OCI-LY3 (cell line): ENCODE measurements at regions not wholly inside any gene's neighbourhood (a gene's known extent, or its start where the extent isn't known, plus 50 kb on each side); places are given as distances from the start of the nearest gene placed in this dataset.

Source experiments
- H2AFZ ChIP-seq: fragments of 200-600, 300-600 bp; shearing (Covaris generic); 2 replicates; pipeline ENCODE4 v1.6.0; 2014; ENCODE audit warnings: antibody characterized with exemption, low read depth, low read length
- H3K27ac ChIP-seq: fragments of 200-600, 300-600 bp; sonication (generic); 2 replicates; pipeline ENCODE4 v1.5.1; 2014; ENCODE audit warnings: mild to moderate bottlenecking, low read length, moderate library complexity, mixed read lengths
- H3K27me3 ChIP-seq: fragments of 200-600, 300-600 bp; sonication (generic); 2 replicates; pipeline ENCODE4 v1.6.1; 2014; ENCODE audit warnings: low read depth, low read length, mixed read lengths
- H3K36me3 ChIP-seq: fragments of 200-600, 300-600 bp; sonication (generic); replicated peaks from 2 replicates; pipeline ENCODE3; 2014; ENCODE audit warnings: low read depth, low read length, mixed read lengths
- H3K4me1 ChIP-seq: fragments of 300-600, 200-600 bp; sonication (generic); 2 replicates; pipeline ENCODE4 v1.6.1; 2014; ENCODE audit warnings: low read length, mixed read lengths
- H3K4me2 ChIP-seq: fragments of 200-600, 300-600 bp; sonication (generic); 2 replicates; pipeline ENCODE4 v1.6.1; 2014; ENCODE audit warnings: low read length, mixed read lengths
- H3K4me3 ChIP-seq: fragments of 300-600, 200-600 bp; sonication (generic); 2 replicates; pipeline ENCODE4 v1.5.1; 2014; ENCODE audit warnings: antibody characterized with exemption, mild to moderate bottlenecking, low read length, moderate library complexity
- H3K79me2 ChIP-seq: fragments of 300-600, 200-600 bp; shearing (Covaris generic); 2 replicates; pipeline ENCODE4 v1.6.1; 2014; ENCODE audit warnings: mild to moderate bottlenecking, low read length, mixed read lengths
- H3K9ac ChIP-seq: fragments of 300-600, 200-600 bp; shearing (Covaris generic); 2 replicates; pipeline ENCODE4 v1.6.0; 2014; ENCODE audit warnings: mild to moderate bottlenecking, low read length, moderate library complexity
- H3K9me3 ChIP-seq: fragments of 200-600, 300-600 bp; shearing (Covaris generic); 2 replicates; pipeline ENCODE4 v1.6.1; 2014; ENCODE audit warnings: low read length, mixed read lengths; ENCODE audit not compliant: insufficient read depth
- H4K20me1 ChIP-seq: fragments of 200-600, 300-600 bp; sonication (generic); 2 replicates; pipeline ENCODE4 v1.6.1; 2016; ENCODE audit warnings: low read length, mixed read lengths; ENCODE audit not compliant: insufficient read depth
- CTCF ChIP-seq: fragments of 200-600, 300-600 bp; sonication (generic); IDR thresholded peaks from 2 replicates; pipeline ENCODE4 v1.5.1; 2014; ENCODE audit warnings: antibody characterized with exemption, low read length, low read depth
- EZH2phosphoT487 ChIP-seq: fragments of 200-600 bp; shearing (Covaris generic); IDR thresholded peaks from 2 replicates; pipeline ENCODE4 v1.6.1; 2018; ENCODE audit warnings: antibody characterized with exemption, mixed run types, low read depth

- H3K4me1 ChIP-seq: peaks cover 42% of the 10 kb centered on the region
- peak overlapping the region; percentile 48 for H3K27ac ChIP-seq
- H3K9ac ChIP-seq: peak overlapping the region; percentile 34; the same call in 1 of the 2 replicates
- no peaks in the 10 kb centered on the region for H3K9me3 ChIP-seq
- no peaks in the 10 kb centered on the region for H3K27me3 ChIP-seq
- peak overlapping the region; percentile 23; the same call in 1 of the 2 replicates for H3K4me3 ChIP-seq
- H2AFZ ChIP-seq: no peak overlapping the region
- H3K79me2 ChIP-seq: no peaks in the 10 kb centered on the region
- TF ChIP-seq EZH2phosphoT487: no peak
- no peak for TF ChIP-seq CTCF
- no peaks in the 10 kb centered on the region for H4K20me1 ChIP-seq
- H3K4me2 ChIP-seq: peak overlapping the region; percentile 67
- peaks cover 3% of the 10 kb centered on the region for H3K36me3 ChIP-seq
Measured at GRCh38 chr12:115008929-115009328, 325.0 kb upstream of the TBX3 start.

GRCh38 chr12:115004470-115005146 lies 320.6 kb upstream of the TBX3 start:
- Histone ChIP-seq H3K36me3 (no peaks in the 10 kb centered on the region), H3K9ac (no peak overlapping the region), H3K9me3 (no peaks in the 10 kb centered on the region), H4K20me1 (no peaks in the 10 kb centered on the region), H3K4me2 (0 out of 2 replicates have a peak overlapping the region, but pooled peaks have one; percentile 10), H3K4me3 (no peak overlapping the region), H3K27ac (no peak overlapping the region), H3K4me1 (peaks cover 56% of the 10 kb centered on the region), H2AFZ (no peak overlapping the region), H3K27me3 (0 out of 2 replicates have a peak, but pooled peaks cover 3% of the 10 kb centered on the region), H3K79me2 (no peaks in the 10 kb centered on the region)
- TF ChIP-seq EZH2phosphoT487: no peak
- TF ChIP-seq CTCF: no peak

GRCh38 chr12:115002434-115002833 lies 318.5 kb upstream of the TBX3 start:
- Histone ChIP-seq H3K27me3 (0 out of 2 replicates have a peak, but pooled peaks cover 3% of the 10 kb centered on the region), H4K20me1 (no peaks in the 10 kb centered on the region), H3K9ac (no peak overlapping the region), H3K9me3 (no peaks in the 10 kb centered on the region), H3K4me2 (no peak overlapping the region), H3K36me3 (no peaks in the 10 kb centered on the region), H3K4me1 (peaks cover 59% of the 10 kb centered on the region), H3K27ac (no peak overlapping the region), H3K79me2 (no peaks in the 10 kb centered on the region), H2AFZ (no peak overlapping the region), H3K4me3 (no peak overlapping the region)
- TF ChIP-seq CTCF (no peak), EZH2phosphoT487 (no peak)

- Histone ChIP-seq H3K27ac (no peak overlapping the region), H3K4me2 (no peak overlapping the region)
- TF ChIP-seq CTCF (no peak), EZH2phosphoT487 (no peak)
Measured at GRCh38 chr12:115001571-115002180, 317.7 kb upstream of the TBX3 start.

More at GRCh38 chr12:115001571-115002180, 317.7 kb upstream of the TBX3 start:
- H3K4me3 ChIP-seq: no peak overlapping the region
- H4K20me1 ChIP-seq: no peaks in the 10 kb centered on the region
- H3K9ac ChIP-seq: no peak overlapping the region
- H2AFZ ChIP-seq: no peak overlapping the region
- no peaks in the 10 kb centered on the region for H3K79me2 ChIP-seq
- no peaks in the 10 kb centered on the region for H3K9me3 ChIP-seq
- H3K27me3 ChIP-seq: 0 out of 2 replicates have a peak, but pooled peaks cover 3% of the 10 kb centered on the region
- H3K4me1 ChIP-seq: peaks cover 62% of the 10 kb centered on the region
- H3K36me3 ChIP-seq: no peaks in the 10 kb centered on the region
